ENCODE measurements at regions not wholly inside any gene's neighbourhood (a gene's known extent, or its start where the extent isn't known, plus 50 kb on each side); places are given as distances from the start of the nearest gene placed in this dataset.

- TF ChIP-seq POLR2A (IDR thresholded peaks at IDR 0.05) (no peak), CTCF (IDR thresholded peaks at IDR 0.05 in 4 of 5, conservative IDR thresholded peaks at IDR 0.05 in 1 of 5) (no peak)
Observed at GRCh38 chr5:32508806-32509805, 64.6 kb upstream of the ZFR start.
